Mammary epithelial cell (primary cell): ENCODE measurements at regions not wholly inside any gene's neighbourhood (a gene's known extent, or its start where the extent isn't known, plus 50 kb on each side); places are given as distances from the start of the nearest gene placed in this dataset.

ENCODE experiments used
- CTCF ChIP-seq, 2 donors: IDR thresholded peaks in 1 of 2; conservative IDR thresholded peaks in 1 of 2; 2 replicates each; pipeline ENCODE4 v1.5.1; 2011 to 2012; ENCODE audit warnings: inconsistent platforms in 2 of 2, low read length in 2 of 2, mild to moderate bottlenecking in 2 of 2, control low read depth in 1 of 2, low read depth in 1 of 2; ENCODE audit not compliant: insufficient read depth in 1 of 2; ENCODE audit errors: extremely low read depth in 1 of 2
- EZH2 ChIP-seq: IDR thresholded peaks from 2 replicates; pipeline ENCODE4 v1.6.1; 2012; ENCODE audit warnings: low read length, inconsistent platforms, borderline replicate concordance

DNA sequence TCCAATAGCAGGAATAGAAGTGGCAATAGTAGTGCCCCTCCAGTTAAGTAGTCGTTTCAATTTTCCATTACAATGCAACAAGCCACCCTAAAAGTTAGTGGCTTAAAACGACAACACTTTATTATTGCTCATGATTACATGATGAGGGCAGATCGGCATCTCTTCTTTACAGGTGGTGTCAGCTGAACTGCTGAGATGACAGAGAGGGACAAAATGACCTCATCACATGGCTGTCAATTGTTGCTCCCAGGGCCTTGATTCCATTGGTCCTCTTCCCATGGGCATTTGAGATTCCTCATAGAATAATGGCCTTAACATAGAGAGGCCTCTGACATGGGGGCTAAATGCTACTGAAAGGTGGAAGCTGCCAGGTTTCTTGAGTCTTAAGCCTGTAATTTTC, 679.8 kb upstream of the KLHL1 start:
- no peak for TF ChIP-seq CTCF (conservative IDR thresholded peaks at IDR 0.05 in 1 of 2, IDR thresholded peaks at IDR 0.05 in 1 of 2; ENCODE audit: extremely low read depth in 1 of 2, insufficient read depth in 1 of 2, low read depth in 1 of 2, low read length in 2 of 2)
- no peak for TF ChIP-seq EZH2
